ENCODE measurements at regions not wholly inside any gene's neighbourhood (a gene's known extent, or its start where the extent isn't known, plus 50 kb on each side); places are given as distances from the start of the nearest gene placed in this dataset.
A peak's percentile ranks its signal among the peaks of the same experiment; 100 is the strongest.

DNA sequence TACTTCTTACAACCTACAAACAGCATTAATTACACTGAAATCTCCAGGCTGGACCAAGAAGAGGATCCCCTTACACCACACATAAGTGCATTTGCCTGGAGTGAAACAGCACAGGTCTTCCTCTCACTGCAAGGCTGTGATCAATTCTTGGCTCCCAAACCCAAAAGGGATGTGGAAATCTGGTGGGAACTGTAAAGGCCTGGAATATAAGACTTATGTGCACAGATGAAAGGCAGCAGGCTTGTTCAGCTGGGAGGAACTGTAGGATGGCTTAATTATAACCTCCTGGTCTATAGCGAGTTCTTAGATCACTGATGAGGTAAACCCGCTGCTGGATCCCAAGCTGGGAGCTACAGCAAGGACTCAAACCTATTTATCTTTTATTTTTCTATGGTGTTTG lies 182.9 kb upstream of the TNC start:
- Histone ChIP-seq H3K4me3 (ENCODE audit: low read length) (no peak overlapping the region), H4K8ac (ENCODE audit: low read depth, low read length) (no peak overlapping the region), H2BK15ac (replicated peaks; ENCODE audit: low read depth) (no peak overlapping the region), H3K4ac (ENCODE audit: low read depth, low read length) (no peak overlapping the region), H3K9ac (ENCODE audit: low read length) (no peak overlapping the region), H3K27ac (ENCODE audit: low read depth, low read length) (no peak overlapping the region), H3K36me3 (ENCODE audit: control insufficient read depth, insufficient read depth, low read length) (no peaks in the 10 kb centered on the region), H3K4me1 (ENCODE audit: control insufficient read depth, low read depth, low read length) (peaks cover 2% of the 10 kb centered on the region), H3K23ac (ENCODE audit: low read length) (no peak overlapping the region), H4K5ac (ENCODE audit: low read length) (no peak overlapping the region), H3K56ac (ENCODE audit: low read length) (no peak overlapping the region), H3K79me1 (ENCODE audit: low read length) (no peaks in the 10 kb centered on the region), H2AK5ac (ENCODE audit: low read length) (no peak overlapping the region), H3K18ac (ENCODE audit: low read length) (no peak overlapping the region), H3K79me2 (ENCODE audit: control insufficient read depth, insufficient read depth, low read length) (no peaks in the 10 kb centered on the region), H2BK120ac (ENCODE audit: low read depth, low read length) (no peak overlapping the region), H3K4me2 (ENCODE audit: low read length) (no peak overlapping the region), H3K27me3 (ENCODE audit: insufficient read depth, low read length, poor library complexity) (no peaks in the 10 kb centered on the region), H2BK5ac (ENCODE audit: low read length) (no peak overlapping the region)
- WGBS (ENCODE audit: extremely low coverage, insufficient coverage, low lambda C conversion rate): no CpG with 5 or more reads among the region's 2 CpGs
- DNase-seq: no peak

DNA sequence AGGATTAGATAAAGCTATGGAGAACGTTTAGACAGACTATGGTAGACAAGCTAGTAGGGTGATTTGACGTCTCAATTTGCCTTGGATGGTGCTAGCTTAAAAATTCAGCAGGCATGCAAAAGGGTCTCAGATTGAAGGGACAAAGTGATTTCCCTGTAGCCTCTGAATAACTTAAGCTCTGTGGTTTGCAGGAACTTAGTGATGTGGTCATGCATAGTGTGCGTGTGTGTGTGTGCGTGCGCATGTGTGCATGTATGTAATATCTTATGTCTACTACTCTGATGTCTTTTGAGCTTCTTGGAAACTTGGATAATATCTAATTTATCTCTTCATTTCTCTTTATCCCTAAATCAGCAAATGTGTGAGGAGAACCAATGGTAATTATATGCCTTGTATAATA lies 183.6 kb upstream of the TNC start:
- no peak for DNase-seq
- Histone ChIP-seq H3K4ac (ENCODE audit: low read depth, low read length) (no peak overlapping the region), H2AK5ac (ENCODE audit: low read length) (no peak overlapping the region), H3K27me3 (ENCODE audit: insufficient read depth, low read length, poor library complexity) (no peaks in the 10 kb centered on the region), H4K5ac (ENCODE audit: low read length) (no peak overlapping the region), H3K36me3 (ENCODE audit: control insufficient read depth, insufficient read depth, low read length) (no peaks in the 10 kb centered on the region), H3K56ac (ENCODE audit: low read length) (no peak overlapping the region), H3K4me2 (ENCODE audit: low read length) (no peak overlapping the region), H2BK120ac (ENCODE audit: low read depth, low read length) (no peak overlapping the region), H3K9ac (ENCODE audit: low read length) (no peak overlapping the region), H3K18ac (ENCODE audit: low read length) (no peak overlapping the region), H3K4me3 (ENCODE audit: low read length) (no peak overlapping the region), H3K79me2 (ENCODE audit: control insufficient read depth, insufficient read depth, low read length) (no peaks in the 10 kb centered on the region), H3K79me1 (ENCODE audit: low read length) (no peaks in the 10 kb centered on the region), H3K4me1 (ENCODE audit: control insufficient read depth, low read depth, low read length) (peaks cover 2% of the 10 kb centered on the region), H3K27ac (ENCODE audit: low read depth, low read length) (no peak overlapping the region), H2BK5ac (ENCODE audit: low read length) (no peak overlapping the region), H4K8ac (ENCODE audit: low read depth, low read length) (no peak overlapping the region), H2BK15ac (replicated peaks; ENCODE audit: low read depth) (no peak overlapping the region), H3K23ac (ENCODE audit: low read length) (no peak overlapping the region)
- WGBS (ENCODE audit: extremely low coverage, insufficient coverage, low lambda C conversion rate): no CpG with 5 or more reads among the region's 5 CpGs

DNA sequence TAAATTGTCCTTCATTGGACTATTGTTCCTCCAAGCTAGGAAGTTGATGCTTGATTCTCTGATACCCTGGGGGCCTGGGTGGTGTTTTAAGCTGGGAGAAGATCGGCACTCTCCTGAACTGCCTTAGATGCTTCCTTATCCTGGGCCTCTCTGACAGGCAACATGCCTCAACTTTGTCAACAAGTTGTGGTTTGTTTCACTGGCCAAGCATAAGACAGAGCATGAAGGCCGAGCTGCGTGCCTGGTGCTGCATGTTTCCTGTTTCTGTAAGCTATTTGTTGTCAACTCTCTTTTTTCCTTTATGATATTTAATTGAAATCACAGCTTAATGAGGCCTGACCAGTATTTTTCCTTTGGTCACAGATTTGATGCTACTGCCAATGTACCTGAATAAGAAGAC lies 187.6 kb upstream of the TNC start:
- H3K4ac ChIP-seq (ENCODE audit: low read depth, low read length): no peak overlapping the region
- H3K9ac ChIP-seq (ENCODE audit: low read length): no peak overlapping the region
- no CpG with 5 or more reads among the region's 3 CpGs for WGBS (ENCODE audit: extremely low coverage, insufficient coverage, low lambda C conversion rate)
- H3K79me2 ChIP-seq (ENCODE audit: control insufficient read depth, insufficient read depth, low read length): no peaks in the 10 kb centered on the region
- no peak overlapping the region for H3K18ac ChIP-seq (ENCODE audit: low read length)
- H3K4me1 ChIP-seq (ENCODE audit: control insufficient read depth, low read depth, low read length): no peaks in the 10 kb centered on the region
- no peak overlapping the region for H2BK120ac ChIP-seq (ENCODE audit: low read depth, low read length)
- H3K4me3 ChIP-seq (ENCODE audit: low read length): no peak overlapping the region
- no peak overlapping the region for H3K23ac ChIP-seq (ENCODE audit: low read length)
- H4K5ac ChIP-seq (ENCODE audit: low read length): no peak overlapping the region
- no peaks in the 10 kb centered on the region for H3K79me1 ChIP-seq (ENCODE audit: low read length)
- H3K56ac ChIP-seq (ENCODE audit: low read length): no peak overlapping the region
- H3K4me2 ChIP-seq (ENCODE audit: low read length): no peak overlapping the region
- no peaks in the 10 kb centered on the region for H3K36me3 ChIP-seq (ENCODE audit: control insufficient read depth, insufficient read depth, low read length)
- DNase-seq: no peak
- no peak overlapping the region for H4K8ac ChIP-seq (ENCODE audit: low read depth, low read length)
- no peak overlapping the region for H2BK15ac ChIP-seq (replicated peaks; ENCODE audit: low read depth)
- no peak overlapping the region for H2BK5ac ChIP-seq (ENCODE audit: low read length)
- H2AK5ac ChIP-seq (ENCODE audit: low read length): no peak overlapping the region
- no peak overlapping the region for H3K27ac ChIP-seq (ENCODE audit: low read depth, low read length)
- no peaks in the 10 kb centered on the region for H3K27me3 ChIP-seq (ENCODE audit: insufficient read depth, low read length, poor library complexity)

DNA sequence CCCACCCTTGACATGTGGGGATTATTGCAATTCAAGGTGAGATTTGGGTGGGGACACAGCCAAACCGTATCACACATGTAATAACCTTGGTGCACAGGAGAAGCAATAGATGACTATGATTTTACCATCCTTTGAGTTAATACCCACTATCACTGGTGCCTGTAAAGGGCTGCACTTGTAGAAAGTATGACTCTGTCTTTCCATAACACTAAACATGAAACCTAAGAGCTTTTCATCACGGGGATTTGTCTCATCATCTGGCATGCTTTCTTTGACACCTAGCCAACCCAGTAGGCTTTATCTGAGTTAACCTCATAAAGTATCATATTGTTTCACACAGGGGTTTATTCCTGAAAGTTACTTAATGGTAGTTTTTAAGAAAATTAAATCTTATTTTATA lies 188.9 kb upstream of the TNC start:
- H3K79me2 ChIP-seq (ENCODE audit: control insufficient read depth, insufficient read depth, low read length): no peaks in the 10 kb centered on the region
- no peaks in the 10 kb centered on the region for H3K36me3 ChIP-seq (ENCODE audit: control insufficient read depth, insufficient read depth, low read length)
- H3K9ac ChIP-seq (ENCODE audit: low read length): no peak overlapping the region
- no peak overlapping the region for H2BK120ac ChIP-seq (ENCODE audit: low read depth, low read length)
- no peak overlapping the region for H3K56ac ChIP-seq (ENCODE audit: low read length)
- no peaks in the 10 kb centered on the region for H3K4me1 ChIP-seq (ENCODE audit: control insufficient read depth, low read depth, low read length)
- no peak overlapping the region for H3K23ac ChIP-seq (ENCODE audit: low read length)
- WGBS (ENCODE audit: extremely low coverage, insufficient coverage, low lambda C conversion rate): no CpG with 5 or more reads among the region's 2 CpGs
- H3K4me2 ChIP-seq (ENCODE audit: low read length): no peak overlapping the region
- DNase-seq: no peak
- H4K5ac ChIP-seq (ENCODE audit: low read length): no peak overlapping the region
- H2AK5ac ChIP-seq (ENCODE audit: low read length): no peak overlapping the region
- H3K27ac ChIP-seq (ENCODE audit: low read depth, low read length): no peak overlapping the region
- no peaks in the 10 kb centered on the region for H3K79me1 ChIP-seq (ENCODE audit: low read length)
- H2BK5ac ChIP-seq (ENCODE audit: low read length): no peak overlapping the region
- no peak overlapping the region for H4K8ac ChIP-seq (ENCODE audit: low read depth, low read length)
- H3K27me3 ChIP-seq (ENCODE audit: insufficient read depth, low read length, poor library complexity): no peaks in the 10 kb centered on the region
- H3K18ac ChIP-seq (ENCODE audit: low read length): no peak overlapping the region
- H2BK15ac ChIP-seq (replicated peaks; ENCODE audit: low read depth): no peak overlapping the region
- no peak overlapping the region for H3K4me3 ChIP-seq (ENCODE audit: low read length)
- H3K4ac ChIP-seq (ENCODE audit: low read depth, low read length): no peak overlapping the region

DNA sequence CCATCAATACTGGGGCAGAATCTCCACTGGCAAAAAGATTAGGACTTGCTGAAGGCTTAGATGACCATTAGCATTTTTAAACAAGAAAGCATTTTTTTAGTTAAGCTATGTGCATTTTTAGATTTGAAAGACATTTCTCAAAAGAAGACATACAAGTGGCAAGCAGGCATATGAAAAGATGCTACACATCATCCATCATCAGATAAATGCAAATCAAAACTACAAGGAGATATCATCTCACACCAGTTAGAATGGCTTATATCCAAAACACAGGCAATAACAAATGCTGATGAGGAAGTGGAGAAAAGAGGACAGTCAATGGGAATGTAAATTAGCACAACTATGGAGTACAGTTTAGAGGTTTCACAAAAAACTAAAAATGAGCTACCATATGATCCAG lies 195.6 kb upstream of the TNC start:
- no peak overlapping the region for H3K23ac ChIP-seq (ENCODE audit: low read length)
- no peak overlapping the region for H4K8ac ChIP-seq (ENCODE audit: low read depth, low read length)
- H3K4me2 ChIP-seq (ENCODE audit: low read length): no peak overlapping the region
- H3K36me3 ChIP-seq (ENCODE audit: control insufficient read depth, insufficient read depth, low read length): no peaks in the 10 kb centered on the region
- H3K18ac ChIP-seq (ENCODE audit: low read length): no peak overlapping the region
- H4K5ac ChIP-seq (ENCODE audit: low read length): no peak overlapping the region
- no peaks in the 10 kb centered on the region for H3K79me2 ChIP-seq (ENCODE audit: control insufficient read depth, insufficient read depth, low read length)
- no peak overlapping the region for H3K27ac ChIP-seq (ENCODE audit: low read depth, low read length)
- H3K4me1 ChIP-seq (ENCODE audit: control insufficient read depth, low read depth, low read length): no peaks in the 10 kb centered on the region
- no peak for DNase-seq
- no peak overlapping the region for H3K4ac ChIP-seq (ENCODE audit: low read depth, low read length)
- H3K27me3 ChIP-seq (ENCODE audit: insufficient read depth, low read length, poor library complexity): no peaks in the 10 kb centered on the region
- no peak overlapping the region for H2AK5ac ChIP-seq (ENCODE audit: low read length)
- H3K9ac ChIP-seq (ENCODE audit: low read length): no peak overlapping the region
- H2BK120ac ChIP-seq (ENCODE audit: low read depth, low read length): no peak overlapping the region
- H2BK5ac ChIP-seq (ENCODE audit: low read length): no peak overlapping the region
- H3K56ac ChIP-seq (ENCODE audit: low read length): no peak overlapping the region
- no peaks in the 10 kb centered on the region for H3K79me1 ChIP-seq (ENCODE audit: low read length)
- H2BK15ac ChIP-seq (replicated peaks; ENCODE audit: low read depth): no peak overlapping the region
- H3K4me3 ChIP-seq (ENCODE audit: low read length): no peak overlapping the region

DNA sequence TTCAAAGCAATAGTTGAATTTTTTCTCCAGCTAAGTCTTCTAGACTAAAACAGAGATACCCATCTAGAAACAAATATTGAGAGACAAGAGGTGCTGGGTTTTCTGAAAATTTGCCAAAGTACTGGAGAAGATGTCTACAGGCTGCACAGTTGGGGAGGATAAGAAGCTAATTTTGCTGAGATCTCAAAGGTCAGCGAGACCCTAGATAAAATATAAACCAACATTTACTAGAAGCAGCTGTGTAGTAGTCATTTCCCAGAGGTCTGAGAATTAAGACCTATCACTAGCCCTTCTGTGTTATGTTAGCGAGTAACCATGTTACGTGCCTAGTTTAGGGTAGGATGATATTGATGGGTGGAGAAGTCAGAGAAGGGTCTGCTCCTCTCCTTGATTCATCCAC lies 208.5 kb upstream of the TNC start:
- Histone ChIP-seq H3K4me2 (ENCODE audit: low read length) (no peak overlapping the region), H3K56ac (ENCODE audit: low read length) (no peak overlapping the region), H2AK5ac (ENCODE audit: low read length) (no peak overlapping the region), H3K23ac (ENCODE audit: low read length) (no peak overlapping the region), H3K9ac (ENCODE audit: low read length) (no peak overlapping the region), H3K27ac (ENCODE audit: low read depth, low read length) (no peak overlapping the region), H2BK5ac (ENCODE audit: low read length) (no peak overlapping the region), H3K4me1 (ENCODE audit: control insufficient read depth, low read depth, low read length) (no peaks in the 10 kb centered on the region), H3K18ac (ENCODE audit: low read length) (no peak overlapping the region), H2BK120ac (ENCODE audit: low read depth, low read length) (no peak overlapping the region), H3K27me3 (ENCODE audit: insufficient read depth, low read length, poor library complexity) (no peaks in the 10 kb centered on the region), H3K36me3 (ENCODE audit: control insufficient read depth, insufficient read depth, low read length) (no peaks in the 10 kb centered on the region), H3K4ac (ENCODE audit: low read depth, low read length) (peak overlapping the region; percentile 10), H3K79me1 (ENCODE audit: low read length) (no peaks in the 10 kb centered on the region), H3K4me3 (ENCODE audit: low read length) (no peak overlapping the region), H4K8ac (ENCODE audit: low read depth, low read length) (no peak overlapping the region), H3K79me2 (ENCODE audit: control insufficient read depth, insufficient read depth, low read length) (no peaks in the 10 kb centered on the region), H2BK15ac (replicated peaks; ENCODE audit: low read depth) (no peak overlapping the region), H4K5ac (ENCODE audit: low read length) (no peak overlapping the region)
- WGBS (ENCODE audit: extremely low coverage, insufficient coverage, low lambda C conversion rate): no CpG with 5 or more reads among the region's 3 CpGs
- DNase-seq: no peak
